CD4-positive, alpha-beta T cell treated with Interleukin-21 for 1 hour (primary cell): ENCODE measurements at regions not wholly inside any gene's neighbourhood (a gene's known extent, or its start where the extent isn't known, plus 50 kb on each side); places are given as distances from the start of the nearest gene placed in this dataset.
"Not testable (repeated sequence)": the region's sequence is repeated elsewhere in the genome, so short reads cannot be mapped to it uniquely, and the experiment has no call there.

Experiments used
- DNase-seq: peaks from one replicate; pipeline ENCODE4 v3.0.0-alpha.2; 2020

DNA sequence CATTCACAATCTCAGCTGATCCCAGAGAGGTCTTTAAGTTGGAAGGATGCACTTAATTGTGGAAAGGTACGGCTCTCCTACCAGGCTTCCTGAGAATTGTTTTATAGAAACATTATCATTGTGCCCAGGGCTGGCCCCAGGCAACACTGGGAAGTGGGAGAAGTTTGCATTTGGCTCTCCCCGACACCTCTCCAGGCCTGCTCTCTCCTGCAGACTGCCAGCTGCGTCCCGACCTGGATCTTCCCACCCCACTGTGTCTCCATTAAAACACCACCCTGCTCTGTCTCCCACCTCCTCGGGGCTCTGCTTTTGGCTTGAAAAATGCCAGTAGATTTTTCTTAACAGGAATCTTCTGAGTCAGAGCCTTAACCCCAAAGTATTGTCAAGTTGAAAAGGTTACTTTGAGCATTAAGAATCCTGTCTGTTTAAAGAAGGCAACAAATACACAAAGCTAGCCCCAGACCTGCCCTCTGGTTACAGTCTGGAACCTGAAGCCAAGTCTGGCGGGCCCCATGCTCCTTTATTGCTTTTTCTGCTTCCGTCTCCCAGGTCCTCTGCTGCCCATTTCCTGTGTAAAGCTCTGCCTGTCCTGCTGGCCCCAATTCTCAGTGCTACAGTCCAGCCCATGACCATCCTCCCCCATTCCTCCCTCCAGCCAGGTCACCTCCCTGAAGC, 530.2 kb downstream of the SOX6 start:
- DNase-seq, result no peak

- no peak for DNase-seq
These were observed 529.5 kb downstream of the SOX6 start for GRCh38 chr11:15826826-15827225.

GRCh38 chr11:15828215-15828853, 528.0 kb downstream of the SOX6 start:
- DNase-seq, result no peak

DNA sequence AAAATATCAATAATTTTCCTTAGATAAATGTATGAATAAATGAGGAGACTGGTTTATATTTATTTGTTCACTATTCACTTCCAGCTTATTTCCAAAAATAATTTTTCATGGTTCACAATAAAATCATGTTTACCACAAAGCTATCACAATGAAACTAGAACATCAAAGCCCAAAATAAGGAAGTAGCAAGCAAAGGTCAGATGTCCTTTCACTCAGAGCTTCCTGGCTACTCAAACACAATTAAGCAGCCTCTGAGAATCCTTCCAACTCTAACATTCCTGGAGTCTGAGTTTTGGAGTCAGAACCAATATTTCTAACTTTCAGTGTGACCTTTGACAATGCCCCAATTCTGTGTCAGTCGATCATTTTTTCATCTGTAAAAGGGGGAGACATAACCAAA, 527.0 kb downstream of the SOX6 start:
- DNase-seq, result no peak

- DNase-seq, result no peak
These were observed 525.5 kb downstream of the SOX6 start for GRCh38 chr11:15830741-15831428.

GRCh38 chr11:15835788-15836411, 520.4 kb downstream of the SOX6 start:
- DNase-seq, result no peak

GRCh38 chr11:15836795-15837194, 519.6 kb downstream of the SOX6 start:
- DNase-seq, result no peak

GRCh38 chr11:15837901-15838489, 518.4 kb downstream of the SOX6 start:
- DNase-seq, result no peak

GRCh38 chr11:15839061-15839460, 517.3 kb downstream of the SOX6 start:
- DNase-seq, result no peak

DNA sequence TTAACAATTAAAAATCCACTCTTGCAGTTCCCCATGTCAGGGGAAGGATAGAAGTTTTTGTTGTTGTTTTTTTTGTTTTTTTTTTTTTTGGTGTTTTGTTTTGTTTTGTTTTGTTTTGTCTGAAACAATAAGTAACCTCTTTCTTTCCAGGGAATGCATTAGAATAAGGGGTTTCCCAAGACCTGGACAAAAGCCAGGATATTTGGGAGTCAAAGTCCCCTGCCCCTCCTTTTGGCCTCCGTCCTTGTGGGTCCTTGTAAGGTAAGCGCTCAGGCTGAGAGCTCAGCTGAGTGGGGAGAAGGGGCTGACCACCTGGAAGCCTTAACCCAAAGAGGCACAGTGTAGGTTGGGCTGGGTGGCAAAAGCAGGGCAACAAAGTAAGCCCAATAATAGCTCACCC, 515.4 kb downstream of the SOX6 start:
- no peak for DNase-seq

GRCh38 chr11:15841931-15842740, 514.2 kb downstream of the SOX6 start:
- DNase-seq, result no peak

DNA sequence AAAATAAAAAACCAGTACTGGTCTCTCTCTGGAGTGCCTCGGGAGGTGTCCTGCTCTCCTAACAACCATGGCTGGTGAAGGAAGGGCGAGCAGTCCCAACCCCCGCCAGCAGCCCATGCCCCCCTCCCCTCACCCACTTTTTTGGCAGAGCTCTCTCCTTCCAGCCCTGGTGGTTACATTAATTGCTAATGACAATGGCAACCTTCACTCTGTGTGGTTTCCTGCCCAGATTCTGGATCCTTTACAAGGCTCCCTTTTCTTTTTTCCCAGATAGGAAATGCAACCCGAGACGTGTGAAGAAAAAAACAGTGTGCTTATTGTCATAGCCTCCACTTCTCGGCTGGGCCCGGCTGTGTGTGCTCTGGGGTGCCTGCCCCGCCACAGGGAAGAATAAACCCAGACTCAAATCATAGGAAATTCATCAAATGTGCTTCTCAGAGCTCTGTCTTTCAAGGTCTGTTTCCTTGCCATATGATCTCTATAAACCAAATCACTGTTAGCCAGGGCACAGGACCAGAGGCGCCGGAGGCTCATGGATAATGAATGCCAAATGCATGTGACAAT, 513.0 kb downstream of the SOX6 start:
- no peak for DNase-seq

- DNase-seq, result no peak
These were observed 511.1 kb downstream of the SOX6 start for GRCh38 chr11:15845261-15845660.

DNA sequence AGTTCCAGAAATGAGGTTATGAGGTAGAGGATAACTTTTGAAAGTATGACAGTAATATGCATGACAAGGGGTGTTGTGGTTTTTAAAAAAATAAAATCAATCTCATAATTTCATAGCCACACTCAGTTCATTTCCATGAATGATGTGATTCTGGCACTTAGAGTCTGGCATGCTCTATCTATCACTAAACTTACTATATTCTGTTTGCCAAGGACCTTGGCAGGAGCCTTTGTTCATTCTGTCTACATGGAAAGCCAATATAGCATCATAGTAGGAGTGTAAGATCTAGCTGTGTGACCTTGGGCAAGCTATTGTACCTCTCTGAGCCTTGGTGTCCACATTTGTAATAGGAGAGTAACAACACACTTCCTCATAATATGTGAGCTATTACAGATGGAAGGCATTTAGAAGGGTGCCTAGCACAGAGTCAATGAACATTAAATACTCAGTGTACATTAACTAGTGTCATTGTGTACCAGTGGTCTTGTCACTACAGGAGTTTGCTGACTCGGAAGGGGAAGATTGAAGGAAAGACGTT, 507.6 kb downstream of the SOX6 start:
- DNase-seq, result no peak

- DNase-seq, result no peak
These were observed 507.1 kb downstream of the SOX6 start for GRCh38 chr11:15849257-15849656.

DNA sequence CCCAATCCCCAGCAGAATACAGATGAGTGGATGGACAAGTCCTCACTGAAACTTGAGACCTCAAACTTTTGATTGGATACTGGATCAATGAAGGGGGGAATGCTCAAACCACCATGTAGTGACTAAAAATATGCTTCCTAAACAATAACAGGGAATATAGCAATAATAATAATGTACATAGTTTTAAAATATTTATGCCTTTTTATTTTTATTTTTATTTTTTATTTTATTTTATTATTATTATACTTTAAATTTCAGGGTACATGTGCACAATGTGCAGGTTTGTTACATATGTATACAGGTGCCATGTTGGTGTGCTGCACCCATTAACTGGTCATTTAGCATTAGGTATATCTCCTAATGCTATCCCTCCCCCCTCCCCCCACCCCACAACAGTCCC, 506.0 kb downstream of the SOX6 start:
- DNase-seq, result not testable (repeated sequence)

GRCh38 chr11:15851051-15851498, 505.3 kb downstream of the SOX6 start:
- no peak for DNase-seq

- no peak for DNase-seq
These were observed 504.2 kb downstream of the SOX6 start for GRCh38 chr11:15852179-15852578.

DNA sequence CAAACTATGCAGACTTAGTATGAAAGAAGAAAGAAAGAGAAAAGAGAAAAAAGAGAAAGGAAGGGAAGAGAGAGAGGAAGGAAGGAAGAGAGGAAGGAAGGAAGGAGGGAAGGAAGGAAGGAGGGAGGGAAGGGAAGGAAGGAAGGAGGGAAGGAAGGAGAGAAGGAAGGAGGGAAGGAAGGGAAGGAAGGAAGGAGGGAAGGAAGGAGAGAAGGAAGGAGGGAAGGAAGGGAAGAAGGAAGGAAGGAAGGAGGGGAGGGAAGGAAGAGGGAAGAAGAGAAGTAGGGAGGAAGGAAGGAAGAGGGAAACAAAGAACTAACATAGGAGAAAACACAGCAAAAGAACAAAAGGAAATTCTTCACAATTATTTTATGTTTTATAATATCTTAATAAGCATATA, 502.1 kb downstream of the SOX6 start:
- DNase-seq, result no peak

DNA sequence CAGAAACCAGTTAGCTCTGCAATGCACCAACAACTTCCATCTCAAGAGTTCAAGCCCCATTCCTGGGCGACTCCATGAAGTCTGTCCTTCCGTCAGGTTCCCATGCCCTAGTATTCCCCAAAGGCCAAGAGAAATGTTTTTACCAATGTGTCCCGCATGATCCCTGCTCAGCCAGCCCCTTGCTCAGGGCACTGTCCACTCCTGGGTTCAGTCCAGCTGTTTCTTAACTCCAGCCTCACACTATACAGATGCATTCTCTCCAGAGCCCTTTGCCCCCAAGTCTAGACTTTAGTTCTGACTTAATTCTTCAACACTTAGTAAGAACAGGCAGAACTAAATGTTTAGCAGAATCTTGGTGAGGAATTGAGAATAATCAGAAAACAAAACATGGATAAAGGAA, 497.5 kb downstream of the SOX6 start:
- DNase-seq, result no peak

DNA sequence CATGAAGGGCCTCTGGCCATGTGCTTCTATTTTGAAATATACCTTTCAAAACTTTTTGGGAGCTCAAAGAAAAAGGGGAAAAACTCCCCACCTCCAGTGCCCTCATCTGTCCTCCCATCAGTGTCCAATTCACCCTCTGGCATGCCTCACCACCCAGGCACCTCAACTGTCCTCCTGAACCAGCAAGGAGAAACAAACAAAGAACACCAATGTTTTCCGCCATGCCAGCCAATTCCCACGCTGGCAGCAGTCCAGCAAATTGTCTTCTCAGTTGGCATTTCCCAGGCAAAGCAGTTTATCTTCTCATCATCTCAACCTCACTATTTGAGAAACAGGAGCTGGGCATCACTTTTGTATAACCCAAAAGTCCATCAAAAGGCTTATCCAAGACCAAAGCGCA, 496.9 kb downstream of the SOX6 start:
- no peak for DNase-seq

DNA sequence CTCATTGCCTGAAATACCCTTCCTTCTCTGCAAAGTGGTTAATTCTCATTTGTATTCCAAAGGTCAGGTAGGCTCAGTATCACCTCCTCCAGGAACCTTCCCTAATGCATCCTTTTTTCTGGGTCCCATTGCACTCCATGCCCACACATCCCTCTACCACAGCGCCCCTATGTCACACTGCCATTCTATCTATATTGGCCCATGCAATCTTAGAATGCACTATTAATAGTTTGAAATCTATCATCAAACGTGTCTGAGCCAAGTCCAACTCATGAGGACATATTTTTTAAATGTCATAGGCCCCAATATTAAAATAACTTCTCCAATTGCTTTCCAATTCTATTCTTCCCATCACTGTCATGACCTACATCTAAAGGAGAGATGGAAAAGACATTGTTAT, 495.1 kb downstream of the SOX6 start:
- no peak for DNase-seq
